IPS-20b (cell line): ENCODE measurements at regions not wholly inside any gene's neighbourhood (a gene's known extent, or its start where the extent isn't known, plus 50 kb on each side); places are given as distances from the start of the nearest gene placed in this dataset.

Experiments used
- H3K27ac ChIP-seq: one replicate; pipeline ENCODE4 v1.5.1; 2013; ENCODE audit warnings: low read length
- H3K27me3 ChIP-seq: 2 replicates; pipeline ENCODE4 v1.6.1; 2013; ENCODE audit warnings: mild to moderate bottlenecking, low read length, inconsistent platforms; ENCODE audit not compliant: insufficient read depth
- H3K36me3 ChIP-seq: 2 replicates; pipeline ENCODE4 v1.6.1; 2013; ENCODE audit warnings: low read depth, mild to moderate bottlenecking, inconsistent platforms, low read length, moderate library complexity; ENCODE audit not compliant: insufficient read depth
- H3K4me1 ChIP-seq: 2 replicates; pipeline ENCODE4 v1.6.1; 2013; ENCODE audit warnings: mild to moderate bottlenecking, control low read depth, inconsistent platforms, low read length, moderate library complexity; ENCODE audit not compliant: insufficient read depth
- H3K4me3 ChIP-seq: 2 replicates; pipeline ENCODE4 v1.5.1; 2013; ENCODE audit warnings: mild to moderate bottlenecking, low read length, inconsistent platforms
- H3K9ac ChIP-seq: 2 replicates; pipeline ENCODE4 v1.6.1; 2013; ENCODE audit warnings: low read depth, mild to moderate bottlenecking, inconsistent platforms, low read length, moderate library complexity
- H3K9me3 ChIP-seq: 2 replicates; pipeline ENCODE4 v1.6.1; 2013; ENCODE audit warnings: mild to moderate bottlenecking, low read depth, low read length, inconsistent platforms; ENCODE audit not compliant: insufficient read depth

DNA sequence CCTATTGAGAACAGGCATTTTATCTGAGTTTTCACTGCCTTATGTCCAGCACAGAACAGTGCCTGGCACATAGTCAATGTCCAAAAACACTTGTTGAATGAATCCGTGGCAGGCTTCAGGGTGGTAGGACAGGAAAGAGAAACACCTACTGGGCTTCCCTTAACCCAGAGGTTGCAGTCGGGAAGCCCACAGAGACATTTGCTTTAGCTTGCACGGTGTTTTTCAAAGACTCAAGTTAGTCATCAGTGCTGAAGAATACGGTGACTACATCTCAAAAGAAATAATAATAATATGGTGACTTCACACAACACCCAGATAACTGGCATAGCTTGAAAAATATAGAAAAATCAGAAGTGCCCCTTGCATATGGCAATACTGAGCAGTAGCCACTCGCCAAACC is 160.4 kb downstream of the CD83 start:
- H3K36me3 ChIP-seq, result no peaks in the 10 kb centered on the region
- no peak overlapping the region for H3K4me3 ChIP-seq
- H3K27me3 ChIP-seq, result peaks cover 33% of the 10 kb centered on the region
- H3K4me1 ChIP-seq, result peaks cover 7% of the 10 kb centered on the region; the same call in 1 of the 2 replicates
- no peaks in the 10 kb centered on the region for H3K9me3 ChIP-seq
- H3K9ac ChIP-seq, result no peak overlapping the region
- no peak overlapping the region for H3K27ac ChIP-seq

DNA sequence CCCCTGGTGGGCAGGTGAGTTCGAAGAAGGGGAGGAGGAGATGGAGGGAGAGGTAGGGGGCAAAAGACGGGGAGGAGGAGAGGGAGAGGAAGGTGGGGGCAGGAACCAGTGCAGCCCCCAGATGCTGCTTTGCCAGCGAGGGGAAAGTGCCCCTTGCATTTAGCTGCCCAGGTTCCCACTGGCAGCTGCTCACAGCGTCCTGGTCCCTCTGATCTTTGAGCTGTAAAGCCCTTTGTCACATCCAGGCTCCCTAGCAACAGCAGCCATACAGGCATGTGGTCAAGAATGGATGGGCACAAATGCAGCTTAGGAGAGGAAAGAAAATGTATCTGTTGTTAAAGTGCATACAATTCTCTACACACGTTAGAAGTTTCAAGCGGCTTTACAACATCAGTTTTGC is 160.9 kb downstream of the CD83 start:
- H3K4me1 ChIP-seq, result peaks cover 3% of the 10 kb centered on the region; the same call in 1 of the 2 replicates
- no peak overlapping the region for H3K27ac ChIP-seq
- no peak overlapping the region for H3K4me3 ChIP-seq
- H3K27me3 ChIP-seq, result peaks cover 32% of the 10 kb centered on the region
- no peak overlapping the region for H3K9ac ChIP-seq
- H3K36me3 ChIP-seq, result no peaks in the 10 kb centered on the region
- H3K9me3 ChIP-seq, result no peaks in the 10 kb centered on the region

DNA sequence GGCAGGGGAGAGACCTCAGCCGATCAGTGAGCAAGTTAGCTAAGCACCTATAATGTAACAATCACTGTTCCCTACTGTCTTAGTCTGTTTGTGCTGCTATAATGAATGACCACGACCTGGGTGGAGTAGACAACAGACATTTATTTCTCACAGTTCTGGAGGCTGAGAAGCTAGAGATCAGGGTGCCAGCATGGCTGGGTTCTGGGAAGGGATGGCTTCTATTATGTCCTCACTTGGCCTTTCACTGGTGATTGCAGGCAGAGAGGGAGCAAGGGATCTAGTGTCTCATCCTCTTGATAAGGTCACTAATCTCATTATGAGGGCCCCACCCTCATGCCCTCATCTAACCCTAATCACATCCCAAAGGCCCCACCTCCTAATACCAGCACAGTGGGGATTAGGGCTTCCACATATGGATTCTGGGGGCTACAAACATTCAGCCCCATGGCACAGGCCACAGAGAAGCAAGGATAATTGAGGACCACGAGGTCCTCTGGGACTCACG is 162.5 kb downstream of the CD83 start:
- Histone ChIP-seq H3K9me3 (no peaks in the 10 kb centered on the region), H3K9ac (no peak overlapping the region), H3K36me3 (no peaks in the 10 kb centered on the region), H3K27ac (no peak overlapping the region), H3K4me3 (no peak overlapping the region), H3K27me3 (peaks cover 17% of the 10 kb centered on the region), H3K4me1 (peaks cover 3% of the 10 kb centered on the region; the same call in 1 of the 2 replicates)

DNA sequence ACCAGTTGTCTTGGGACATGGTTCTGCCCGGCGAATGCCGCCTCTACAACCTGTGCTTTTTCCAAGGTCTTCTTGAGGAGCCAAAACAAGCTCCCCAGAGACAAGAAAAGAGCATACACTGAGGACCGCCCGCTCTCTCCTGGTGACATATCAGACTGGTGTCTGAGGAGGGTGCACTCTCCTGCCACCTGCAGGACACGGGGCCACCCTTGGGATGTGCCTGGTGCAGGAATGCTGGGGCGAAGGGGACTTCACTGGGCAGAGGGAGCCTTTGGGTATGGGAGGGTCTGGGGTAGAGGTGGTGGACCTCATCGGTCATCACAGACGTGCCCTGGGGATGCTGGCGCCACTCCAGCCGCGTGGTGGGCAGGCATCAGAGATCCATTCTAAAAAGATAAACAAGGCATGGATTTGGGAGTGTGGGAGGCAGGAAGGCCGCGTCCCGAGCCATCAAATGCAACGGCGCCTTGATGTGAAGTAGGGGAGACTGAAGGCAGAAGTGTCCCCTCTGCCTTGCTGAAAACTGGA is 163.3 kb downstream of the CD83 start:
- Histone ChIP-seq H3K9ac (no peak overlapping the region), H3K4me3 (no peak overlapping the region), H3K27me3 (peaks cover 9% of the 10 kb centered on the region; the same call in 1 of the 2 replicates), H3K9me3 (no peaks in the 10 kb centered on the region), H3K27ac (no peak overlapping the region), H3K4me1 (peaks cover 4% of the 10 kb centered on the region; the same call in 1 of the 2 replicates), H3K36me3 (no peaks in the 10 kb centered on the region)

DNA sequence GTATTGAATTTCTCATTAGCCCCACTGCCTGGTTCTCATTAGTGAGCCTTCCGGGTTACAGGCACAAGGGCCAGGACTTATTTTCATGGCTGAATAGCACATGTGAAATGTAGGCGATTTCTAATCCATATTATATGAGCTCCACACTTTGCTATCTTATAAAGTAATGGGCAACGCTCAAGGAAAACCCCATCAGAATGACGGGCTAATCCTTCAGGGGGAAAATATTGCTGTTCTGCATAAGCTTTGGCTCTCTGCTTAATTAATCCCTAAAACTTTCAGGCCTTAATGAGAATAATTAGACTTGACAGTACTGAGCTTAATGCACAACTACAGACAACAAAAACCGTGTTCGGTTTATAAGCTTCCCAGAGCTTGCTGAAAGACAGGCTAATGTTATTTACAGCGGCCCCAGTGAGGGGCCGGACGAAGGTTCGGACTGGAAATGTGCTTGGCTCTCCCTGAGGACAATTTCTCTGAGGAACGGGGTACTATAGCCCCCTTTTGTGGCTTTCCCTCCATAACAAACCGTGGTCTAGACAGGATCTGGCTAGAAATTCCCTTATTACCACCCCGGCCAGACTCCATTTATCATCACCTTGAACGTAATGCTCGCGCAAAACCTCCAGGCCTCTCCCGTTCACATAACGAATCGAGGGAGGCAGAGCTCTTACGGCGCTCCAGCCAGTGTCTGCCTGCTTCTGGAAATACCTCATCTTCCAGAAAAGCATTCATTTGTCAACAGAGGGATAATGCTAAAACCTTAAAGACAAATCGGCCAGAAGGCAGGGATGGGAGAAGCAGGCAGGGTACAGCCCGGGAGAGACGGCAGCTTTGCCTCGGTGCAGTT is 164.5 kb downstream of the CD83 start:
- Histone ChIP-seq H3K9ac (no peak overlapping the region), H3K27me3 (no peaks in the 10 kb centered on the region), H3K9me3 (no peaks in the 10 kb centered on the region), H3K27ac (no peak overlapping the region), H3K4me1 (peaks cover 15% of the 10 kb centered on the region; the same call in 1 of the 2 replicates), H3K36me3 (no peaks in the 10 kb centered on the region), H3K4me3 (no peak overlapping the region)

DNA sequence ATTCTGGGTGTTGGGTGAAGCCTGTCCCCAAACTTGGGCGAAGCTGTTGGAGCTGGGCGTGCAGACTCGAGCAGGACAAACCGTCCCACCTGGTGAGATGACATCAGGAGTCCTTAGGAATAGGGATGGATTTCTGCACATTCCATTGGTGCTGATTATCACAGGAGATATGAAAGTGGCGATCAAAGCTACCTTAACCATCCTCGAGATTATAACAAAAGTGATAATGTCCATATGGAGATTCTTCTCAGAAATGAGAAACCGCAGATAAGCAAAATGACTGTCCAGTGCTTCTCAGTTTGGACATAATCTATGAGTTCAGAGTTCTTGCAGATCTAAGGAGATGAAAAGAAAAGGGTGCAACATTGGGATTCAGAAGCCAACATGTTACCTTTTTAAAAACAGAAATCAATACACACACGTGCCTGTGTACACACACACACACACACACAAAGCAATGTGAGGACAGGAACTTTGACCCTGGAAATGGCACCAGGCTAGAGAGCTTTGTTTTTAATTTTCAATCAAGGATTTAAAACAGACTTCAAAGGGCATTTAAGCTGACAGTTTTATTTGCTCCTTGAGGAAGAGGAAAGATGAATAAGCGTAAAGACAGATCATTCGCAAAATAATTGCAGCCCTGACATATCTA is 165.4 kb downstream of the CD83 start:
- Histone ChIP-seq H3K27ac (no peak overlapping the region), H3K4me1 (peaks cover 15% of the 10 kb centered on the region; the same call in 1 of the 2 replicates)

DNA sequence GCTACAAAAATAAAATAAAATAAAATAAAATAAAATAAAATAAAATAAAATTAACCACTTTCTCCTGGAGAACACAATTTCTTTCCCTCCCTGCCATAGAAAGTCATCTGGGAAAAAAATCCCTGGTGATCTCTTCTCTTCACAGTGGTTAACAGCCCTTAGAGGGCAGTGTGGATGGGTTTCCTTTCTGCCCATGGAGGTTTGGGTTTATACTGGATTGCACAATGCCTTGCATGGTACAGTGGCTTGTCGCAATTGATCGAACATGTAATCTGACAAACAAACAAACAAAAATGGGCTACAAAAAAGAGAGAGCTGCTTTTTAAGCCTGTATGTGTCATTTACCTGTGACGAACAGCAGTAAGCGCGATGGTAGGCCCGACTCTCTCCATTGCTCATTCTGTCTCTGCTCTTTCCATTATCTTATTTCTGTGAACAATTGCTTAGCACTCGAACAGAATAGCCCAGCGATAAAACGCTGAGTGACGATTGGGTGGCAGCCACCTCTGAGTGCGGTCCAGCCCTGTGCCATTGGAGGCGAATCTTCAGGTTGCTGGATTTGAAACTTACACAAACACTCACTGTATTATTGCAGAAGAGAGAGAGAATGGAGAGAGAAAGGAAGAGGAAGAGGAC is 166.1 kb downstream of the CD83 start:
- H3K4me1 ChIP-seq, result peaks cover 15% of the 10 kb centered on the region; the same call in 1 of the 2 replicates
- no peaks in the 10 kb centered on the region for H3K36me3 ChIP-seq
- no peaks in the 10 kb centered on the region for H3K27me3 ChIP-seq
- H3K9me3 ChIP-seq, result no peaks in the 10 kb centered on the region
- no peak overlapping the region for H3K4me3 ChIP-seq
- no peak overlapping the region for H3K9ac ChIP-seq
- no peak overlapping the region for H3K27ac ChIP-seq

More for the DNA sequence above, 165.4 kb downstream of the CD83 start:
- Histone ChIP-seq H3K4me3 (no peak overlapping the region), H3K9me3 (no peaks in the 10 kb centered on the region), H3K9ac (no peak overlapping the region), H3K36me3 (no peaks in the 10 kb centered on the region), H3K27me3 (no peaks in the 10 kb centered on the region)

DNA sequence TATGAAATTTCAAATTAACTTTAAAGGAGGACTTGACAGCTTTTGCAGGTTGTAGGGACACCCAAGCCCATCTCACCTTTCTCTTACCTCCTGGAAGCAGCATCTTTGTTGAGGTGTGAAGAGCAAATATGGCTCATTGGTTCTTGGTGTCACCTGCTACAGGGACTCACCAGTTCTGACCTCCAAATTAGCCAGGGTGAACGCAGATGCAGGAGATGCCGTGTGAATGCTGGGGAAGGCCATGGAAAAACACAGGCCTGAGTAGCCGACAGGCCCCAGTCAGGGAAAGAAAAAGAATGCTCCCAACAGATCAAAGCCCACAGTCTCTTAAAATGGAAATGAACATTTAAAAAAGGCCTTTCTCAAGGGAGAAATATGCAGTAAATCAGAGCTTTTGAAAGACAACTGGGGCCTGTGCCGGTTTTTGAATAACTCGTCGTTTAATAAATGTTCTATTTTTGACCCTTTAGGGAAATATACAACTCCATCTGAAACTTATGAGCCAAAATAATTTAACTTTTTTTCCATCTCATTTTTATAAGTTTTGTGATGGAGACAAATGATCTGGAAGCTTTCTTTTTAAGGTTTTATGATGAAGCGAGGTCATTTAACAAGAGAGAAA is 167.5 kb downstream of the CD83 start:
- no peak overlapping the region for H3K27ac ChIP-seq

DNA sequence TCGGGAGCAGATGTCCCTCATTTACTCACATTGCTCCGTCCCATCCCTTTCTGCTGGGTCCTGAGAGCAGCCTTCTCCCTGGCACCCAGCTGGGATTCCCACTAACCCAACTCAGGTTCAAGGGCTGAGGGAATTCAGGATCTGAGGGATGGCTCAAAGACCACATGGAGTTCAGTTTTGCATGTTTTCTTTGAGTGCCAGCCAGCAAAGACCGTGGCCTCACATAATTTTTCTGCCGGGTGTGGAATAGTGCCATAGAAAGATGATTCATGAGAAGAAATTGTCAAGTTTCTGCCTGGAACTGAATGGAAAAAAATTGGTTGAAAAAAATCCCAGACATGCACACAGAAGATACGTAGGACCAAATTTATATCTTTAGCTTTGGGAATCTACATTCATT is 168.6 kb downstream of the CD83 start:
- Histone ChIP-seq H3K4me3 (no peak overlapping the region), H3K9me3 (no peaks in the 10 kb centered on the region), H3K4me1 (peaks cover 24% of the 10 kb centered on the region; the same call in 1 of the 2 replicates), H3K27me3 (no peaks in the 10 kb centered on the region), H3K36me3 (no peaks in the 10 kb centered on the region), H3K27ac (no peak overlapping the region), H3K9ac (no peak overlapping the region)

More for the DNA sequence above, 167.5 kb downstream of the CD83 start:
- peaks cover 16% of the 10 kb centered on the region; the same call in 1 of the 2 replicates for H3K4me1 ChIP-seq
- H3K4me3 ChIP-seq, result no peak overlapping the region
- no peak overlapping the region for H3K9ac ChIP-seq
- H3K9me3 ChIP-seq, result no peaks in the 10 kb centered on the region
- no peaks in the 10 kb centered on the region for H3K27me3 ChIP-seq
- H3K36me3 ChIP-seq, result no peaks in the 10 kb centered on the region

DNA sequence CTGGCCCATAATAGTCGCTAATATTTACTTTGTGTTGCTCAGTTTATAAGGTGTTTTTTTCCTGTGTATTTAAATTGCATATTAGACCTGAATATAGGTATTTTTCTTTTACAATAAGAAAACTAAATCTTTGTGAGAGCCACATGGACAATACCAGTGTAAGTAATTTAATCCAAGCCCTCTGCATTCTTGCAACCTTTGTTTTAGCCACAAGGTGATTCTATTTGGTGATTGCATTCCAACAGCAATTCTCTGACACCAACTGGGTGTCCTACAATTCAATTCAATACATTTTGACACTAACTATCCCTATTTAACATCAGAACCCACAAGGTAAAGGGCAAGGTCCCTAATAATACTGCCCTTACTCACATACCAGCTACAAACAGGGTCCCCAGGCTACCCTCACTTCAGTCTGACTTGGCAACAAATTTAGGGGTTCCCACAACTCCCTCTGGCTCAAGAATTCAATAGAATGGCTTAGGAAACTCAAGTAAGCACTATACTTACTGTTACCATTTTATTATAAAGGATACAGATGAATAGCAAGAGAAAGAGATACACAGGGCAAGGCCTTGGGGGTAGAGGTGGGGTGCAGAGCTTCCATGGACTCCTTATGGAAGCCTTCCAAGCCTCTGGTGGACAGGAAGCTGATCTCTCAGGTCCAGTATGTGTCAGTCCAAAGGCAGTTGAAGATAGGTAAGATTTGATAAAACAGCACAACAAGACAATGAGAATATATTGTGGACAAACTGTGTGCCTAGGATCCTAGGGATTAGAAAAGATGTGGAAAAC is 169.3 kb downstream of the CD83 start:
- no peaks in the 10 kb centered on the region for H3K27me3 ChIP-seq
- H3K4me3 ChIP-seq, result no peak overlapping the region
- no peak overlapping the region for H3K9ac ChIP-seq
- H3K4me1 ChIP-seq, result peaks cover 24% of the 10 kb centered on the region; the same call in 1 of the 2 replicates
- no peaks in the 10 kb centered on the region for H3K9me3 ChIP-seq
- no peaks in the 10 kb centered on the region; the same call in 1 of the 2 replicates for H3K36me3 ChIP-seq
- no peak overlapping the region for H3K27ac ChIP-seq
